Hepatocyte (in vitro differentiated cells): ENCODE measurements at regions not wholly inside any gene's neighbourhood (a gene's known extent, or its start where the extent isn't known, plus 50 kb on each side); places are given as distances from the start of the nearest gene placed in this dataset.

ENCODE experiments used
- DNase-seq: peaks from one replicate; pipeline ENCODE4 v3.0.0-alpha.2; 2016; ENCODE audit warnings: low spot score
- H2AFZ ChIP-seq: fragments of 200-600 bp; sonication (generic); 2 replicates; pipeline ENCODE4 v1.6.0; 2016; ENCODE audit warnings: antibody characterized with exemption, mild to moderate bottlenecking
- H3K27ac ChIP-seq: fragments of 200-600 bp; sonication (generic); 2 replicates; pipeline ENCODE4 v1.5.1; 2016; ENCODE audit warnings: mild to moderate bottlenecking
- H3K27me3 ChIP-seq: fragments of 200-600 bp; sonication (generic); 2 replicates; pipeline ENCODE4 v1.6.1; 2016
- H3K36me3 ChIP-seq: fragments of 200-600 bp; sonication (generic); replicated peaks from 2 replicates; pipeline ENCODE4 v1.5.1; 2016; ENCODE audit warnings: low read depth; ENCODE audit not compliant: insufficient read depth
- H3K4me1 ChIP-seq: fragments of 200-600 bp; sonication (generic); 2 replicates; pipeline ENCODE4 v1.5.1; 2016; ENCODE audit warnings: mild to moderate bottlenecking, moderate library complexity; ENCODE audit not compliant: insufficient read depth
- H3K4me2 ChIP-seq: fragments of 200-600 bp; sonication (generic); 2 replicates; pipeline ENCODE4 v1.6.0; 2016
- H3K4me3 ChIP-seq: fragments of 200-600 bp; sonication (generic); 2 replicates; pipeline ENCODE4 v1.5.1; 2016; ENCODE audit warnings: mild to moderate bottlenecking
- H3K79me2 ChIP-seq: fragments of 200-600 bp; sonication (generic); 2 replicates; pipeline ENCODE4 v1.6.0; 2017; ENCODE audit warnings: mild to moderate bottlenecking
- H3K9me2 ChIP-seq: fragments of 200-600 bp; sonication (generic); replicated peaks from 2 replicates; pipeline ENCODE4 v1.6.0; 2017; ENCODE audit warnings: mild to moderate bottlenecking; ENCODE audit not compliant: insufficient read depth
- H3K9me3 ChIP-seq: fragments of 200-600 bp; sonication (generic); 2 replicates; pipeline ENCODE4 v1.5.1; 2016; ENCODE audit warnings: low read depth, mild to moderate bottlenecking
- H4K20me1 ChIP-seq: fragments of 200-600 bp; sonication (generic); 2 replicates; pipeline ENCODE4 v1.6.0; 2016; ENCODE audit warnings: mild to moderate bottlenecking; ENCODE audit not compliant: insufficient read depth, poor library complexity, severe bottlenecking
- CTCF ChIP-seq: fragments of 200-600 bp; sonication (generic); IDR thresholded peaks from 2 replicates; pipeline ENCODE4 v1.5.1; 2016; ENCODE audit warnings: antibody characterized with exemption, mild to moderate bottlenecking; ENCODE audit not compliant: poor library complexity
- EZH2 ChIP-seq: fragments of 200-600 bp; sonication (generic); IDR thresholded peaks from 2 replicates; pipeline ENCODE4 v1.6.1; 2016; ENCODE audit warnings: antibody characterized with exemption, mild to moderate bottlenecking, borderline replicate concordance
- EZH2phosphoT487 ChIP-seq: fragments of 200-600 bp; sonication (generic); IDR thresholded peaks from one replicate; pipeline ENCODE4 v1.6.1; 2018; ENCODE audit warnings: antibody characterized with exemption, mild to moderate bottlenecking, low read depth, moderate library complexity; ENCODE audit not compliant: unreplicated experiment, severe bottlenecking
- WGBS: methylation state at CpG from one replicate; pipeline ENCODE4 v1.1.6; 2016; ENCODE audit warnings: low lambda C conversion rate; ENCODE audit errors: missing lambda C conversion rate; 5-methylcytosine and 5-hydroxymethylcytosine counted together

DNA sequence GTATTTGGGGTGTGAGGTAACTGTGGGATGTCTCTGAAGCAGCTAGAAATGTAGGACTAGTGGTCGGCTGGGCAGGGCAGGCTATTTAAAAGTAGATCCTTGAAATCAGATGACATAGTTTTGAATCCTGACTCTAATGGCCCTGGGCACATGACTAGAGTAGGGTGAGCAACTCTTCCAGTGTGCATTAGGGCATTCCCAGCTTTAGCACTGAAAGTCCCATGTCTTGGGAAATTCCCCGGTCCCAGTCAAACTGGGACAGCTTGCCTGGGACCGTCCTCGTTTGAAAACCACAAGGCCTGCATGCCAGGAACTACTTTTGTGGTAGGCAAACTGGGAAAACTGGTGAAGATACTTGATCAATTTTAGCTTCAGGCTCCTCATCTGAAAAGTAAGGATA lies 255.3 kb downstream of the PTEN start:
- no peak overlapping the region for H3K27ac ChIP-seq
- H3K79me2 ChIP-seq = no peaks in the 10 kb centered on the region
- no peaks in the 10 kb centered on the region for H3K9me2 ChIP-seq
- no peak for DNase-seq
- H3K27me3 ChIP-seq = no peaks in the 10 kb centered on the region
- no peaks in the 10 kb centered on the region for H3K36me3 ChIP-seq
- no peak for TF ChIP-seq CTCF
- TF ChIP-seq EZH2 = no peak
- TF ChIP-seq EZH2phosphoT487 = no peak
- H3K9me3 ChIP-seq = no peaks in the 10 kb centered on the region
- no peak overlapping the region for H2AFZ ChIP-seq
- H3K4me3 ChIP-seq = no peak overlapping the region
- no peak overlapping the region for H3K4me2 ChIP-seq
- no peaks in the 10 kb centered on the region for H3K4me1 ChIP-seq
- H4K20me1 ChIP-seq = no peaks in the 10 kb centered on the region
- 92% methylated on average over 4 of the region's 4 CpGs for WGBS

DNA sequence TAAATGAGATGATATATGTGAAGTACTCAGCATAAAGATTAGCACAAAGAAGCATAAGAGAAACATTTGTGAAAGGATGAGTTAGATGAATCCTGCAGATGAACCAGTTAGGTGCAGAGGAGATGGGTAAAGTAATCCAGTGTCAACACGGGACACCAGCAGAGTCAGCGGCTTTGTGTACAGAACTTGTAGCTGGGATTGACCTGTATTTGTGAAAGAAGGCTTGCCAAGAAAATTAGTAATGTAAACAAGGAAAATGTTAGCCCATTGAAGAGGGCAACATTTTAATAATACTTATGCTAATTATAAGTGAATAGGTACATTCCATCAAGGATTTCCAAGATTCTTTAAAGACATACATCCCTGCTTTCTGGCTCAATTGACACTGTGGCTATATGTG lies 255.7 kb downstream of the PTEN start:
- H3K36me3 ChIP-seq = no peaks in the 10 kb centered on the region
- no peaks in the 10 kb centered on the region for H3K79me2 ChIP-seq
- no peak overlapping the region for H3K4me2 ChIP-seq
- 77% methylated on average over 2 of the region's 2 CpGs for whole genome bisulfite sequencing
- H3K4me3 ChIP-seq = no peak overlapping the region
- H2AFZ ChIP-seq = no peak overlapping the region
- H3K4me1 ChIP-seq = no peaks in the 10 kb centered on the region
- H3K27ac ChIP-seq = no peak overlapping the region
- H4K20me1 ChIP-seq = no peaks in the 10 kb centered on the region
- no peak for TF ChIP-seq CTCF
- TF ChIP-seq EZH2phosphoT487 = no peak
- no peak for TF ChIP-seq EZH2
- no peaks in the 10 kb centered on the region for H3K9me3 ChIP-seq
- no peak for DNase-seq
- no peaks in the 10 kb centered on the region for H3K9me2 ChIP-seq
- no peaks in the 10 kb centered on the region for H3K27me3 ChIP-seq

DNA sequence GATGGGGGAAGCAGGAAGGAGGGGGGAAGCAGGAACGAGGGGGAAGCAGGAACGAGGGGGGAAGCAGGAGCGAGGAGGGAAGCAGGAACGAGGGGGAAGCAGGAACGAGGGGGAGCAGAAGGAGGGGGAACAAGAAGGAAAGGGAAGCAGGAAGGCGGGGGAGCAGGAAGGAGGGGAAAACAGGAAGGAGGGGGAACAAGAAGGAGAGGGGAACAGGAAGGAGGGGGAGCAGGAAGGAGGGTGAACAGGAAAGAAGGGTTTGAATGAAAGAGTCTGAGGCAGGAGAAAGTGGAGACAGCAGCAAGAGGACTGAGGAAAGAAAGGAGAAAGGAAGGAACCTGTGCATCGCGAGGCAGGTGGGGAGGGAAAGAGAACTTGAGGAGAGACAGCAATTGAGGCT lies 256.6 kb downstream of the PTEN start:
- Histone ChIP-seq H3K79me2 (no peaks in the 10 kb centered on the region), H3K4me1 (no peaks in the 10 kb centered on the region), H3K27me3 (no peaks in the 10 kb centered on the region), H3K4me2 (no peak overlapping the region), H2AFZ (no peak overlapping the region), H3K4me3 (no peak overlapping the region), H3K9me3 (no peaks in the 10 kb centered on the region), H4K20me1 (no peaks in the 10 kb centered on the region), H3K27ac (no peak overlapping the region), H3K9me2 (no peaks in the 10 kb centered on the region), H3K36me3 (no peaks in the 10 kb centered on the region)
- TF ChIP-seq EZH2phosphoT487 (no peak), CTCF (no peak), EZH2 (no peak)
- no peak for DNase-seq
- WGBS = 100% methylated on average over 2 of the region's 8 CpGs
